NK-92 (cell line): ENCODE measurements at regions not wholly inside any gene's neighbourhood (a gene's known extent, or its start where the extent isn't known, plus 50 kb on each side); places are given as distances from the start of the nearest gene placed in this dataset.

ENCODE experiments used
- DNase-seq: peaks from one replicate; lab custom pipeline; 2025; ENCODE audit not compliant: unreplicated experiment; lab: John Stamatoyannopoulos, UW

DNA sequence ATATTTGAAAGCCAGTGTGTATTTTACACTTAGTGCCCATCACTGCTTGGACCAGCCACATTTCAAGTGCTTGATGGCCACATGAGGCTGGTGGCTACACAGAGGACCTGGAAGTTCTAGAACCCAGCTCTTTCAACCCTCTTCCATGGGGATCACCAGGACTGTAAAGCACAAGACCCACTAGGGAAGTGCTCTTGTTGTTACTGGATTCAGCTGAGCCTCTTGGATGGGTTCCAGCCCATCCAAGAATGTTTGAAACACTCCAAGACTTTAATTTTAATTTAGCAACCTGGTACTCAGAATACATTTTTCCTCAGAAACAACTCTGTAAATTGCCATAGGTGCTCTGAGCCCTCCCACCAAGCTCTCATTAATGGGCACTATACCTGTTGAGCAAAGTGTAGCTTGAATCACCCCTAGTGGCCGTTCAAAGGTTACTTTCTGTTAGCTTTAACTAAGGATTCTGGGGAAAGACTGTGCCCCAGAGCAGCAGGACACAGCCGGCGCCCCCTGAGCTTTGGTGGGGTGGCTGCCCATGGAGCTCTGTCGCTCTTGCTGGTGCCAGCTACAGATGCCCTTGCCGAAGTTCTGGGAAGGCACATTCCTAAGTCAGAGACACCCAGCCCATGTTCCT, 212.4 kb downstream of the HSD17B3 start:
- no peak for DNase-seq

GRCh38 chr9:96088510-96088909, 213.0 kb downstream of the ERCC6L2 start:
- no peak for DNase-seq

DNA sequence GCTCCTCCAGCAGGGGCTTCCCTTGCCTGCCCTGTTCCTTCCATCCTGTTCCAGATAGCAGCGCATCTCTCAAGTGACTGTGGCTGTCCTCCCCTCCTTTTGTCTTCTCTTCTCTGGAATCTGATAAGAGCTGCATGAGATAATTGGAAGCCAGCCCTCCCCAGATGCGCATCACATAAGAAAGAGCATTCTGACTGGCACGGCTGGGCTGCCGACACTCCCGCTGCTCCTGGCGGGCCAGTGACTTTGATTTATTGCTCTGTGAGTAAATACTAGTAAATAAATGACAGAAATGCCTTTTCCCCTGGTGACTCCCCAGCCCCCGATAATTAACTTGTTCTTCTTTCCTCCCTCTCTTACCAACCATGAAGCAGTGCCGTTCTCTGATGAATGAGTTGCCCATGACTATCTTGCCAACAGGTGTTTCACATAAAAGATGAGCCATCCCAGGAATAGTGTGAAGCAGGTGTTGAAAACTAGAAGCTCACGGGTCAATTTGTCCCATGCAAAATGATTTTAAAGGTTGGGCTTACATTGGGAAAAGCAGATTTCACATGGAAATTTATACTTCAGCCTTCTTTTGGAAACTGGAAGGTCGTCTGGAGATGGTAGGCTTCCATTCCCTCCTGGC, 212.3 kb downstream of the ERCC6L2 start:
- DNase-seq = no peak

DNA sequence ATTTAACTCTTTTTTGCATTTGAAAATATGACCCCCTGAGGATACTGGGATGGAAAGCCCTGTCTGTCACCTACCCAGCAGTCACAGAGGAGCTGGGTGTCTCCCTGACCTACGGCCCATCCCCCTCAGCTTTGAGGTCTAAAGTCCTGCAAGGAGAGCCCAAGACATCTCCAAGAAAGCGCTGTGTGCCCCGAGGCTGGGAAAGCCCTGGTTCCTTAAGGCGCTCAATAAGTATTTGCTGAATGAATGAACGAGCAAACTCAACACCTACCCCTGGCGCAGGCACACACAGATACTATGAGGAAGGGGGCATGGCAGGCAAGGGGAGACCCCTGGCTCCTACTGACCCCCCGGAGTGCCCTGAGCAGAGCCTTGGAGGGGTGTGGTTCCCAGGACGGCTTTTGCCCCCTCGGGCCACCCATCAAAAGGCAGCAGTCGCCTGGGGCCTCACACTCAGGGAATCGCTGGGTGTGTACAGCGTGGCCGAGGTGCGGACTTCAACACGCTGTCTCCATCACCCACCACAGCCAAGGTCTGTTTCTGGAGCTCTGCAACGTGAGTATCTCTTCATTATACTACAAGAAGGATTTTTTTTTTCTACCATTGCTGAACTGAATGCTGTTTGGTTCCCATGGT, 211.6 kb downstream of the ERCC6L2 start:
- no peak for DNase-seq

DNA sequence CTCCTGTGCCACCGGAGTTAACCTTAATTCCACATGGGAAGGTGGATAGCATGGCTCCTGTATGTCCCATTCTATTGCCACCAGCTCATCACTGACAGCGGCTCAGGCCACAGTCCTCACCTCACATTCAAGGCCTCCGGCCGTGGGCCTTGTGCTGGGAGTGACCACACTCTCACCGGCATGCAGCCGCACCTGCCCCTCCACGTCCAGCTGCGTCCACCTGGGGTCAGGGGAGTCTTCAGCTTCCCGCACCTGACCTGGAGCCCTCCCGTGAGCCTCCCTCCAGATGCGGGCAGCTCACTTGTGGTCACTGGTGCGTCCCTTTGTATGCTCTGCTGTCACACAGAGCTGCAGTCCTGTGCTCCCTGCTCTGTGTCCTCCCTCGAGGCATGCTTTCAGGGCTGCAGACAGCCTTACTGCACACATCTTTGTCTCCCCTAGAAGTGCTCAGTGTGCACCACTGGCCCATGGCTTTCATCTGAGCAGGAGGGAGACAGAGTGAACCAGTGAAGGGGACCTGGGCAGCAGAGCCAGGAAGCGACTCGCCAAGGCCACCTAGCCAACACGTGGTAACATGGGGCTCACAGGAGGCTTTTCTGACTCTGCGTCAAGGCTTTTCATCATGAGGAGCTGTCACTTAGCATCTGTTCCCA, 210.1 kb downstream of the ERCC6L2 start:
- DNase-seq = no peak

- no peak for DNase-seq
Observed at GRCh38 chr9:96084331-96084734, 208.8 kb downstream of the ERCC6L2 start.

DNA sequence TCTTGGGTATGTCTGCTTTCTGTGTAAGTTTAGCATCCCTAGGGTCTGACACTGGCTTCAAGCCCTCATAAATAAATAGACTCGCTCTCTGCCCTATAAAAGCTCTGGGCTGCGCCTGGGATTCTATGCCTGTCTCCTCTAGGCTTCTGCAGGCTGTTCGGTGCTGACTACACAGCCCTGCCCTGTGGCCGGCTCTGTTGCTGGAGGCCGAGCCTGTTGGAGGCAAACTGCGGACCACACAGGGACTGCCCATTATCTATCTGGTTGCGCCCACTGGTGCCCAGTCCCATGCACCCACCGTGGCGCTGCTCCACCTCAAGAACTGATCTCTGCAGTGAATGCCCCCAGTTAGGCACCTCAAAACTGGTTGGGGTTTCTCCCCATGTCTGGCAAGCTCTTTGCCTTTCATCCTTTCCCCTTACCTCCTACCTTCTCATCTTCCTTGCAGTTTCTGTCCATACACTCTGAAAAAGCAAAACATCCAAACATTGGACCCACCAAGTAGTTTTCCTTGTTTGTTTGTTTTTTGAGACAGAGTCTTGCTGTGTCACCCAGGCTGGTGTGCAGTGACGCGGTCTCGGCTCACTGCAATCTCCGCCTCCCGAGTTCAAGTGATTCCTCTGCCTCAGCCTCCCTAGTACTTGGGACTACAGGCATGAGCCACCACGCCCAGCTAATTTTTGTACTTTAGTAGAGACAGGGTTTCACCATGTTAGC, 207.2 kb downstream of the ERCC6L2 start:
- DNase-seq = no peak

DNA sequence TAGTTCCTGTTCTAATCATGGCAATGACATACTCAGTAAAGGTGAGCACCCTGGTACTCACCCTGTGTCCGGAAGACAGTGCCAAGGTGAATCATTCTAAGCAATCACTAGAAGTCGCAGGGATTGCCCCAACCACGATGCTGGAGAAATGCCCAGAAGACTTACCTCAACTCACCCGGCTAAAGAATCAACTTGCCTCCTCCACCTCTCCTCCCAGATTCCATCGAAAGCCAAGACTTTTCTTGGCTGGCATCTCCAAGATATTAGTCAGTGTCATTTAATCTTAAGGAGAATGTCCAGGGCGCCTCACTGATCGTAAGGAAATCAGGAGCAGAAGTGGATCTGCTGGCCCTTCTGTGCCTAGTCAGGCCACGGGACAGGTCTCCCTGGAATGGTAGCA, 204.9 kb downstream of the ERCC6L2 start:
- DNase-seq = no peak

DNA sequence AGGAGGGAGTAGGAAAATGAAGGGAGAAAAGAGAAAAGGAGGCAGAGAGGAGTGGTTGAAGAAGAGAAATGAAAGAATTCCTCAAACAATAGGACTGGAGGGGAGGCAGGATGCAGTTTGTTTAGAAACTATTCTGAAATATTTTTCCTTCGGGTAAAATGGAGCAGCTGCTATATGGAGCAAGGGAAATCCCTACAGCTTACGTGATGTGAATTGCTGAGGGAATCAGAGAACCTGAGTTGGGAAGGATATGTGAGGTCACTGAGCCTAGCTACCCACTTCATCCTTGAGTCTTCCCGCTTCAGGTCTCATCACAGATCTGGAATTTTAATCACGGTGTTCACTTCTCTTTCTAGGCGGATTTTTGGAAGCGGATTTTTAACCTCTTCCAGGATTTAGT, 204.3 kb downstream of the ERCC6L2 start:
- DNase-seq = no peak

- no peak for DNase-seq
Observed at GRCh38 chr9:96078897-96079490, 203.5 kb downstream of the ERCC6L2 start.

GRCh38 chr9:96075757-96076156, 200.3 kb downstream of the ERCC6L2 start:
- no peak for DNase-seq

DNA sequence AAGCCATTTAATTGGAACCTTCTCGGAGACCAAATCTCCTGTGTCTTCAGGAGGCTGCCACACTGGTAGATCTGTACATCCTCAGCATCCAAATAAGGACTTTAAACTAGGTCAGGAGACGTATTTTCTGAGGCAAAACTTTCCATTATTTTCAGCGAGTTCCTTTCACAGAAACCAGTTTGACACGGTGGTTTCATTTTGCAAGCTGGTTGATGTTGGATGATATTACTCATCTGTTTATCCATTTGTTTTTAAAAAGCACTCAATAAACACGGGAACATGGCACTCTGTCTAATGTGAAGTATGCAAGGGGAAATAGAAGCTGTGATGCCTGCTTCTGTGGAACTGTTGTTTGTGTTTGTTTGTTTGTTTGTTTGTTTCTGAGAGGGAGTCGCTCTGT, 199.6 kb downstream of the ERCC6L2 start:
- DNase-seq = no peak

DNA sequence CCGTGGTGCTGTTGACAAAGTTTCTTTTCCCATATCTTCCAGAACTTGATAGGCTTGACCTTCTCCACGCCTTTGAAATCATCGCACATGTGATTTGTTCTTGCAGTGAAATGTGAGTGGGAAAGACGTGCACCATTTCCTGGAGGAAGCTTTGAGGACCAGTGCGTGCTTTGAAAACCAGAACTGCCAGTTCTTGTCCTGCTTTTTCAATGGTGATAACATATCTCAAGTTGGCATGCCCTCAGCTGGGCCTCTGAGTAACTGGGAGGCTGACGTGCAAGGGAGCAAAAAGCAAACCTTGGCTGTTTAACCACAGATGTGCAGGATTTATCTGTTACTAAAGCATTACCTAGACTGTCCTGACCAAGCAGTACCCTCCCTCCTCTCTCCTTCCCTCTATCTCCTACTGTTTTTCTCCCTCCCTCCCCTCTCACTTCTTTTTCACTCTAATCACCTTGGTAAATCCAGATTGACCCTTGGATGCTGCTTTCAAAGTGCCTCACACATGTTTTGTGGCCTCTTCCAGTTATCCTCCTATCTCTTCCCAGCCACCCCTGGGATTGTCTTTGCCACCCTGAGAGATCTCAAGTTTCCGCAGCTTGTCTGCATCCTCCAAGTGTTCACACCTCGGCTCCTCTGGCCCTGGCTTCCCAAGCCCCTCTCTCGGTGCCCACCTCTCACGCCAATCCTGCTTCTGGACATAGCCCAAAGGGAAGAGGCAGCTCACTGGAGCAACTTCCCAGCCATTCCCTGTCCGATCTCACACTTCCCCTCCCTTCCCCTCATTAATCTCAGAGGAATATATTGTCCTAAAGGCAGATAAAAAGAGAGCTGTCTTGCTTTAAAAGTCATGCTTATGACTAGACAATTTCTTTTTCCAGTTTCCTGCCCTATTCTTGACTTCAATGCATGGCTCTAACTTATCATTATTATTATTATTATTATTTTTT, 198.3 kb downstream of the ERCC6L2 start:
- DNase-seq = no peak

GRCh38 chr9:96072930-96073329, 197.4 kb downstream of the ERCC6L2 start:
- no peak for DNase-seq

GRCh38 chr9:96071815-96072124, 196.3 kb downstream of the ERCC6L2 start:
- no peak for DNase-seq

DNA sequence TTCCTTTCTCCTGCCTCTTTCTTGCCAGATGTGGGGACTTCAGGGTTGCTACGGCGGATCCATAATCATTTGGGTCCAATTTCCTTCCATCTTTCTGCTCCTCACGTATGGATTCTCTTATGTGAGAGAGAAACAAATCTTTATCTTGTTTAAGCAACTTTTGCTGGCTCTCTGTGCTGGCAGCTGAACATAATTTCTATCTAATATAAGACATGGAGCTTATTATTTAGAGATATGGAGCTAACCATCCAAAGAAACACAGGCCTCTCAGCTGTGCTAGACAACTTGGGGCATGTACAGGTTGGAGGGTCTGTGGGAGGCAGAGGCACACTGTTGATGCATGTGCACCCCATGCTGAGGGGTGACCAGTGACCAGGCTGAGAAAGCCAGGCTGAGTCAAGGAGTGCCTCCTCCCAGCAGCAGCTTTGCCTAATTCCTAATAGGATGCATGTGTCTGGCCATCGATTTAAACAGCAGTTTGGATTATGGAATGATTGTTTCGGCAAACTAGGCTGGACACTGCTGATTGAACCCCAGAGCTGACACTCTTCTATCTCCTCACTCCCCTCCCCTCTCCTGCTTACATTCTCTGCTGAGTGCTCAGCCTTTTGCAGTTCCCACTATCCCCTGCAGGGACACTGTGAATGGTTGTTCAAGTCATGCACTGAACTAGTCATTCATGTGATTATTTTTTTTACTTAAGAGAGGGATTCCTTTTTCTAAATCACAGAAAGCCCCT, 195.8 kb downstream of the ERCC6L2 start:
- DNase-seq = no peak

DNA sequence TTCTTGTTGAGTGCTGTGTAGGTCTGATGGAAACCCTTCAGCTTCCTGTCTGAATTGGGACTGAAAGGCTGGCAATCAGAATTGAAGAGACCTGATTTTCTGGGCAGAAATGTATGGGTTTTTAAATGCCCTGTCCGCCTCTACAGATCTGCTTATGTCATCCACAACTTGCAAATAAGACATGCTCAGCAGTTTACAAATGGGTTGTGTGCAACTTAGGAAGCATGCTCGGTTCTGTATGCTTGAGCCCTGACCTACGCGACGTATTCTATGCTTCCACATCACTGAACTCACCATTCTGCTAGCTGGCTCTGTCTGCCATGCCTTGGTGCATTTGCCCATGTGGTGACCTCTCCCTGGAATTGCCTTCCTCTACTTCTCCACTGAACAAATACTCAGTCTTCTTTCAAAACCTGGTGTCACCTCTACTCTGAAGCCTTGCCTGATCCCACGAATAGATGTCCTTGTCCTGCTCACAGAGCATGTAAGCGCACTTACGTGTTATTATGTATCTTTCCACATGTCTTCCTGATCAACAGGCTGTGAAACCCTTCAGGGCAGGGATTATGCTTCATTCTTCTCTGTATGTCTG, 194.2 kb downstream of the ERCC6L2 start:
- DNase-seq = no peak

DNA sequence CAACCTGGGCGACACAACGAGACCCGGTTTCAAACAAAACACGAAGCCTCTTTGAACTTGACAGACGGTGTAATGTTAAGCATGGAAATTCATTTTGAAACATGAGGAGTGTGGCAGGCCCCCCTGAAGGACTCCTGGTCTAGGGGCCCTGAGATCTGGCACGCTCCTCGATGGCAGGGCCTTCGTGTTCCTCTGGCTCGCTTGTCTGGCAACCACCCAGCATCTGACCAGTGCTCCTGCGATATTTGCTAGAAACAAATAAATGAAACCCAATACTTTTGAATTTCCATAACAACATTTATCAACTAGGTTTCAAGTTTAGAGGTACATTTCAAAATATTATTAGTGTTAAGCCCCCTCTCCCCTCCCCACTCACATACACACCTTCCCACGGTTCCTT, 193.0 kb downstream of the ERCC6L2 start:
- no peak for DNase-seq

DNA sequence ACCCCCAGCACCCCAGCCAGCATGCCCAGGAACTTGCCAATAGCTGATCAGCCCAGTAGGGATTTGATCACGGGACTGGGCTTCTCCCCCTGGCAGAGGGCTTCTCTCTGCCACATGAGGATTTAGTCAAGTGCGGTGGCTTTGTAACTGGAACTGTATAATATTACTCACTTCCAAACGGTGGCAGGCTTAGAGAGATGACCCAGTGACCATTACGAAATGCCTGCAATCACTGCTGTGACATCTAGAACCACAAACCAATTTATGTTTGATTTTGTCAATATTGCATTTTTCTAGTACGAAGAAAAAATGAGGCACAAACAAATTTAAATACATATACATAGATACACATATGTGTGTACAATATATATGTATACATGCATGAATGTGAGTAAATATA, 192.1 kb downstream of the ERCC6L2 start:
- DNase-seq = no peak
